ENCODE measurements at regions not wholly inside any gene's neighbourhood (a gene's known extent, or its start where the extent isn't known, plus 50 kb on each side); places are given as distances from the start of the nearest gene placed in this dataset.

DNA sequence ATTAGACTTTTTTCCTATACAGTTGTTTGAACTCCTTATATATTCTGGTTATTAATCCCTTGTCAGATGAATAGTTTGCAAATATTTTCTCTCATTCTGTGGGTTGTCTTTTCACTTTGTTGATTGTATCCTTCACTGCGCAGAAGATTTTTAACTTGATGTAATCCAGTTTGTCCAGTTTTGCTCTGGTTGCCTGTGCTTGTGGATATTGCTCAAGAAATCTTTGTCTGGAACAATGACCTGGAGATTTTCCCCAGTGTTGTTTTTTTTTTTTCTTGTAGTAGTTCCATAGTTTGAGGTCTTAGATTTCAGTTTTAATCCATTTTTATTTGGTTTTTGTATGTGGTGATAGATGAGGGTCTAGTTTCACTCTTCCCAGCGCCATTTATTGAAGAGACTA is 289.8 kb upstream of the SPOCK3 start:
- H3K4me3 ChIP-seq (ENCODE audit: control insufficient read depth, low read depth, low read length): no peak overlapping the region
- TF ChIP-seq, protein P1, sequence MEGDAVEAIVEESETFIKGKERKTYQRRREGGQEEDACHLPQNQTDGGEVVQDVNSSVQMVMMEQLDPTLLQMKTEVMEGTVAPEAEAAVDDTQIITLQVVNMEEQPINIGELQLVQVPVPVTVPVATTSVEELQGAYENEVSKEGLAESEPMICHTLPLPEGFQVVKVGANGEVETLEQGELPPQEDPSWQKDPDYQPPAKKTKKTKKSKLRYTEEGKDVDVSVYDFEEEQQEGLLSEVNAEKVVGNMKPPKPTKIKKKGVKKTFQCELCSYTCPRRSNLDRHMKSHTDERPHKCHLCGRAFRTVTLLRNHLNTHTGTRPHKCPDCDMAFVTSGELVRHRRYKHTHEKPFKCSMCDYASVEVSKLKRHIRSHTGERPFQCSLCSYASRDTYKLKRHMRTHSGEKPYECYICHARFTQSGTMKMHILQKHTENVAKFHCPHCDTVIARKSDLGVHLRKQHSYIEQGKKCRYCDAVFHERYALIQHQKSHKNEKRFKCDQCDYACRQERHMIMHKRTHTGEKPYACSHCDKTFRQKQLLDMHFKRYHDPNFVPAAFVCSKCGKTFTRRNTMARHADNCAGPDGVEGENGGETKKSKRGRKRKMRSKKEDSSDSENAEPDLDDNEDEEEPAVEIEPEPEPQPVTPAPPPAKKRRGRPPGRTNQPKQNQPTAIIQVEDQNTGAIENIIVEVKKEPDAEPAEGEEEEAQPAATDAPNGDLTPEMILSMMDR (IDR thresholded peaks at IDR 0.05; ENCODE audit: control insufficient read depth, insufficient read depth, low read depth, low read length, missing control alignments): no peak
- no peak for DNase-seq (ENCODE audit: low read depth)

DNA sequence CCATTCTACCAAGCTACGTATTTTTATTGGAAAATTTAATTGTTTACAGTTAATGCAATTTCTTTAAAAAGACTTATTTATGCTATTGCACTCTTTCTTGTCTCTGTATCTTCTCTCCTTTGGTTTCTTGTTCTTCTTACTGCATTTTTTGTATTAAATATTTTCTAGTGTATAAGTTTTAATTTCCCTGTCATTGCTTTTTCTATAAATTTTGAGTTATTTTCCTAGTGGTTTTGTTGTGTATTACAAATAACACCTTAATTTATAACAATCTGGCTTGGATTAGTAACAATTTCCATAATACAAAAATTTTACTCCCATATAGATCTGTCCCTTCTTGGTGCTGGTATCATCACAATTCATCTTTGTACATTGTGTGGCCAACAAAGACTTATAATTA is 303.5 kb upstream of the SPOCK3 start:
- no peak for DNase-seq (ENCODE audit: low read depth)
- no peak overlapping the region for H3K4me3 ChIP-seq (ENCODE audit: control insufficient read depth, low read depth, low read length)
- TF ChIP-seq, protein P1 (IDR thresholded peaks at IDR 0.05; ENCODE audit: control insufficient read depth, insufficient read depth, low read depth, low read length, missing control alignments): no peak

DNA sequence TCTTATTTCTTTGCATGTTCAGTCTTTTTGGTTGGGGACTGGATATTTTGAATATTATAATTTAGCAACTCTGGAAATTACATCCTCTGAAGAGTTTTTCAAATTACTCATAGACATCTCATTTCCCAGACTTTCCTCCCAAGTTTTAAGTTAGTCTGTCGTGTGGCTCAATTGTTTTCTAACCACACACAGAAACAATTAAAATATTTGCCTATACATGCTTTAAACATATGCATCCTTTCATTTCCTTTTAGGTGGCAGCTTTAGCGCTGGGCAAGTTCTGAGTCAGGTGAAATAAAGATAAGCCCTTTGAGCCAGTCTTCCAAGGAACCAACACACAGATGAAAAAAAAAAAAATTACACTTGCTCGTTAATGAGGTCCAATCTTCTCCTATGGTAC is 307.0 kb upstream of the SPOCK3 start:
- TF ChIP-seq, protein P1 (IDR thresholded peaks at IDR 0.05; ENCODE audit: control insufficient read depth, insufficient read depth, low read depth, low read length, missing control alignments): no peak
- DNase-seq (ENCODE audit: low read depth): no peak
- no peak overlapping the region for H3K4me3 ChIP-seq (ENCODE audit: control insufficient read depth, low read depth, low read length)

DNA sequence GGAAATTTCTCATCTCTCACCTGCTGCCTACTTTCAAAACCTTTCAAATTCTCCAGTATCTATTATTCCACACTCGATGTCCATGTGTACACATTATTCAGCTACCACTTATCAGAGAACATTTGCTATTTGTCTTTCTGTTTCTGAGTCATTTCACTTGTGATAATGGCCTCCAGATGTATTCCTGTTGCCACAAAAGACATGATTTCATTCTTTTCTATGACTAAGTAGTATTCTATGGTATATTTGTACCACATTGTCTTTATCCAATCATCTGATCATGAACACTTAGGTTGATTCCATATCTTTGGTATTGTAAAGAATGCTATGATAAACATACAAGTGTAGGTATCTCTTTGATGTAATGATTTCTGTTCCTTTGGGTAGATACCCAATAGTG is 310.1 kb upstream of the SPOCK3 start:
- TF ChIP-seq, protein P1 (IDR thresholded peaks at IDR 0.05; ENCODE audit: control insufficient read depth, insufficient read depth, low read depth, low read length, missing control alignments): no peak
- DNase-seq (ENCODE audit: low read depth): no peak
- H3K4me3 ChIP-seq (ENCODE audit: control insufficient read depth, low read depth, low read length): no peak overlapping the region

DNA sequence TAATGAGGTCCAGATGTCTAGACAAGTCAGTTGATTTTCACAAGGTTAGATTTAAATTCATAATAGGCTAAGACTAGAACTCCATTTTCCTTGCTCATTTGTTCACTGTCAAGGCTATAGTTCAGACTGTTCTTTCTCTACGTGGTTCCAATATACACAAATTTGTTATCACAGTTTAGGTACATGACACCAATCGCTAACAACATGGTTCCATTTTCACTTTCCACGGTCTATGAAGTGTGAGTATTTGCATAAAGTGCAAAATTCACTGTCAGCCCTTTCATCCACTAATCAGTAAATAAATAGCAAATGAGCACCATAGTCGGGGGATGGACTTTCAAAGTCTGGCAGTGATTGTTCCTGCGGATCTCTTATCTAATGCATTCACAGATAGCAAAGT is 315.7 kb upstream of the SPOCK3 start:
- TF ChIP-seq, protein P1 (IDR thresholded peaks at IDR 0.05; ENCODE audit: control insufficient read depth, insufficient read depth, low read depth, low read length, missing control alignments): no peak
- H3K4me3 ChIP-seq (ENCODE audit: control insufficient read depth, low read depth, low read length): no peak overlapping the region
- no peak for DNase-seq (ENCODE audit: low read depth)

DNA sequence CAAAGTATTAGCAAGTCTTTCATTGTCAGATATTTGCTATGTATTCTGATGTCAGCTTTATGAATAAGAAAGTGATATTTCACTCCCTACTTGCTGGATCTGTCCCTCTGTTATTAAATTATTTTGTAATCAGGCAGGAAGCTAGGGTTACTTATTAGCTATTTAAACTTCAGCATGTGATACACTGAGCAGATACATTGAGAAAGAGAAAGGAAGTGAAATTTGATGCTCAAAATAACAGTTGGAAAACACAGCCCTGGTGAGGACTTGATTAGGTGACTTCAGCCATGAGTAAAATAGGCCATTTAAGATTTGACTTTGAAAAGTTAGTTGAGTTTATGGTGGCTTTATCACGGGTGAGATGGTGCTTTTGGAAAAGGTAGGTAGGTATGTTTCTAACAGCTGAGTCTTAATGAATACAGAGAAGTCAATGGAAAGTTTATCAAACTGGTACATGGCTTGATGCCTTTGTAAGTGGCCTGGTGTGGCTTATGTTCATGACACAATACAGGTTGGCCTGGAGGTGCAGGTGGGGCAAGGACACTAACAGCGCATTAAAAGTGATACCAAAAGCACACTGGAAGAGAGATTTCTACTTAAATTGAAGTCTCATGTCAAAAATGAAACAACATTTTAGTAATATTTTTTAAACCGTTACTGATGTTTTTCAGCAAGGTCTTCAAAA is 321.2 kb upstream of the SPOCK3 start:
- no peak overlapping the region for H3K4me3 ChIP-seq (ENCODE audit: control insufficient read depth, low read depth, low read length)
- no peak for DNase-seq (ENCODE audit: low read depth)
- TF ChIP-seq, protein P1 (IDR thresholded peaks at IDR 0.05; ENCODE audit: control insufficient read depth, insufficient read depth, low read depth, low read length, missing control alignments): no peak
